B cell (primary cell): ENCODE measurements at regions not wholly inside any gene's neighbourhood (a gene's known extent, or its start where the extent isn't known, plus 50 kb on each side); places are given as distances from the start of the nearest gene placed in this dataset.

Experiments used
- EZH2 ChIP-seq: IDR thresholded peaks from 2 replicates; pipeline ENCODE4 v1.6.1; 2012; ENCODE audit warnings: borderline replicate concordance, low read depth, mild to moderate bottlenecking, moderate library complexity, low read length; ENCODE audit not compliant: insufficient read depth, poor library complexity, severe bottlenecking
- TF ChIP-seq, protein P1 (sequence below): fragments of 200-600 bp; IDR thresholded peaks from one replicate; pipeline ENCODE4 v1.8.0; 2022; ENCODE audit warnings: antibody characterized with exemption, mild to moderate bottlenecking

DNA sequence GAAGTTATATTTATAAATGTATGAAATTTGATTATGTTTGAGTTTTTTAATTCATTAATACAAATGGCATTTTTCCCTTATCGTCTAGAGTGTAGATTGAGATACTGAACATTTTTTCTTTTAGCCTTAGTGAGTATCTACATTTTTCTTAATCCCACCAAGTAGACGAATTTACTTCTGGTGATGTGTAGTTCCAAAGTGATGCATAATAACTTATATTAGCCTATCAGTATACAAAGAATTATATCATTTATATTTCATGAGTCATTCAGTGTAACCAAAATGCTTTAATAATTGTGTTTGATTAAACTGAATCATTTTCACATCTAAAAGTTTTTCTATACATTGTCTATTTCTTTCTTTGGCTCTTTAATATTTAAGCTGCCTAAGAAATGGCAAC lies 745.6 kb upstream of the LUZP2 start:
- TF ChIP-seq, protein P1, sequence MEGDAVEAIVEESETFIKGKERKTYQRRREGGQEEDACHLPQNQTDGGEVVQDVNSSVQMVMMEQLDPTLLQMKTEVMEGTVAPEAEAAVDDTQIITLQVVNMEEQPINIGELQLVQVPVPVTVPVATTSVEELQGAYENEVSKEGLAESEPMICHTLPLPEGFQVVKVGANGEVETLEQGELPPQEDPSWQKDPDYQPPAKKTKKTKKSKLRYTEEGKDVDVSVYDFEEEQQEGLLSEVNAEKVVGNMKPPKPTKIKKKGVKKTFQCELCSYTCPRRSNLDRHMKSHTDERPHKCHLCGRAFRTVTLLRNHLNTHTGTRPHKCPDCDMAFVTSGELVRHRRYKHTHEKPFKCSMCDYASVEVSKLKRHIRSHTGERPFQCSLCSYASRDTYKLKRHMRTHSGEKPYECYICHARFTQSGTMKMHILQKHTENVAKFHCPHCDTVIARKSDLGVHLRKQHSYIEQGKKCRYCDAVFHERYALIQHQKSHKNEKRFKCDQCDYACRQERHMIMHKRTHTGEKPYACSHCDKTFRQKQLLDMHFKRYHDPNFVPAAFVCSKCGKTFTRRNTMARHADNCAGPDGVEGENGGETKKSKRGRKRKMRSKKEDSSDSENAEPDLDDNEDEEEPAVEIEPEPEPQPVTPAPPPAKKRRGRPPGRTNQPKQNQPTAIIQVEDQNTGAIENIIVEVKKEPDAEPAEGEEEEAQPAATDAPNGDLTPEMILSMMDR, result no peak
- TF ChIP-seq EZH2, result no peak
